Ishikawa (cell line): ENCODE measurements at regions not wholly inside any gene's neighbourhood (a gene's known extent, or its start where the extent isn't known, plus 50 kb on each side); places are given as distances from the start of the nearest gene placed in this dataset.

ENCODE experiments used
- CEBPB ChIP-seq: IDR thresholded peaks from 2 replicates; pipeline ENCODE4 v1.6.1; 2012
- CREB1 ChIP-seq: IDR thresholded peaks from 2 replicates; pipeline ENCODE4 v1.6.1; 2012; ENCODE audit warnings: low read depth
- EGR1 ChIP-seq: IDR thresholded peaks from 2 replicates; pipeline ENCODE4 v1.6.1; 2012
- EP300 ChIP-seq: IDR thresholded peaks from 2 replicates; pipeline ENCODE4 v1.6.1; 2012; ENCODE audit warnings: borderline replicate concordance
- FOXM1 ChIP-seq: IDR thresholded peaks from 2 replicates; pipeline ENCODE4 v1.6.1; 2012; ENCODE audit warnings: low read depth, borderline replicate concordance
- NFIC ChIP-seq: IDR thresholded peaks from 2 replicates; pipeline ENCODE4 v1.6.1; 2012
- RAD21 ChIP-seq: IDR thresholded peaks from 2 replicates; pipeline ENCODE4 v1.6.1; 2012; ENCODE audit warnings: low read depth
- TAF1 ChIP-seq: IDR thresholded peaks from 2 replicates; pipeline ENCODE4 v1.6.1; 2012; ENCODE audit warnings: low read depth, mild to moderate bottlenecking
- TCF12 ChIP-seq: IDR thresholded peaks from 2 replicates; pipeline ENCODE4 v1.6.1; 2012; ENCODE audit warnings: low read depth
- TEAD4 ChIP-seq: IDR thresholded peaks from 2 replicates; pipeline ENCODE4 v1.6.1; 2012
- USF1 ChIP-seq: IDR thresholded peaks from 2 replicates; pipeline ENCODE4 v1.6.1; 2012
- YY1 ChIP-seq: IDR thresholded peaks from 2 replicates; pipeline ENCODE4 v1.6.1; 2012; ENCODE audit warnings: low read depth
- ZBTB7A ChIP-seq: IDR thresholded peaks from 2 replicates; pipeline ENCODE4 v1.6.1; 2012; ENCODE audit warnings: low read depth
- TF ChIP-seq, protein P1 (sequence below): IDR thresholded peaks from 2 replicates; pipeline ENCODE4 v1.6.1; 2012; ENCODE audit warnings: low read depth, mild to moderate bottlenecking
- TF ChIP-seq, protein P2 (sequence below): IDR thresholded peaks from 2 replicates; pipeline ENCODE4 v1.6.1; 2012

DNA sequence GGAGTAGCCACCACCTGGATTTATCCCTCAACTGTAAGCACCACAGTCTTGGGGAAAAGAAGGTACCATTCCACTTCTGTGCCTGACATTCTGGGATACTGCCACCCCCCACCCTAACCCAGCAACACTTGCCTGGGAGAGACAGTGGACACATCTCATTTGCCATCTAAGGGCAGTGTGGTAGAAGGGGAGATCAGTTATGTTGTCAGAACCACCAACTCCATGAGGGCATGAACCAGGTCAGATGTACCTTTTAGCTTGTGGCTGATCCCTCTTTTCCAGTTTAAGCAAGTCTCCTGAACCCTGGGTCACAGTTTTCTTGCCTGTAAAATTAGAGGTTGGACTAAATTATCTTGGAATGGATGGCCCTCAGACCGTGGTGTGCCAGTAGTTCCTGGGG lies 165.5 kb downstream of the SCP2D1 start:
- TF ChIP-seq, protein P1, sequence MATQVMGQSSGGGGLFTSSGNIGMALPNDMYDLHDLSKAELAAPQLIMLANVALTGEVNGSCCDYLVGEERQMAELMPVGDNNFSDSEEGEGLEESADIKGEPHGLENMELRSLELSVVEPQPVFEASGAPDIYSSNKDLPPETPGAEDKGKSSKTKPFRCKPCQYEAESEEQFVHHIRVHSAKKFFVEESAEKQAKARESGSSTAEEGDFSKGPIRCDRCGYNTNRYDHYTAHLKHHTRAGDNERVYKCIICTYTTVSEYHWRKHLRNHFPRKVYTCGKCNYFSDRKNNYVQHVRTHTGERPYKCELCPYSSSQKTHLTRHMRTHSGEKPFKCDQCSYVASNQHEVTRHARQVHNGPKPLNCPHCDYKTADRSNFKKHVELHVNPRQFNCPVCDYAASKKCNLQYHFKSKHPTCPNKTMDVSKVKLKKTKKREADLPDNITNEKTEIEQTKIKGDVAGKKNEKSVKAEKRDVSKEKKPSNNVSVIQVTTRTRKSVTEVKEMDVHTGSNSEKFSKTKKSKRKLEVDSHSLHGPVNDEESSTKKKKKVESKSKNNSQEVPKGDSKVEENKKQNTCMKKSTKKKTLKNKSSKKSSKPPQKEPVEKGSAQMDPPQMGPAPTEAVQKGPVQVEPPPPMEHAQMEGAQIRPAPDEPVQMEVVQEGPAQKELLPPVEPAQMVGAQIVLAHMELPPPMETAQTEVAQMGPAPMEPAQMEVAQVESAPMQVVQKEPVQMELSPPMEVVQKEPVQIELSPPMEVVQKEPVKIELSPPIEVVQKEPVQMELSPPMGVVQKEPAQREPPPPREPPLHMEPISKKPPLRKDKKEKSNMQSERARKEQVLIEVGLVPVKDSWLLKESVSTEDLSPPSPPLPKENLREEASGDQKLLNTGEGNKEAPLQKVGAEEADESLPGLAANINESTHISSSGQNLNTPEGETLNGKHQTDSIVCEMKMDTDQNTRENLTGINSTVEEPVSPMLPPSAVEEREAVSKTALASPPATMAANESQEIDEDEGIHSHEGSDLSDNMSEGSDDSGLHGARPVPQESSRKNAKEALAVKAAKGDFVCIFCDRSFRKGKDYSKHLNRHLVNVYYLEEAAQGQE = no peak
- TF ChIP-seq NFIC = no peak

- TF ChIP-seq ZBTB7A (no peak), RAD21 (no peak), NFIC (no peak), FOXM1 (no peak), TCF12 (no peak), EGR1 (no peak), USF1 (no peak)
- TF ChIP-seq, protein P2, sequence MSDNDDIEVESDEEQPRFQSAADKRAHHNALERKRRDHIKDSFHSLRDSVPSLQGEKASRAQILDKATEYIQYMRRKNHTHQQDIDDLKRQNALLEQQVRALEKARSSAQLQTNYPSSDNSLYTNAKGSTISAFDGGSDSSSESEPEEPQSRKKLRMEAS = no peak
- TF ChIP-seq, protein P1 = no peak
These were observed 168.5 kb downstream of the SCP2D1 start for GRCh38 chr20:18981962-18982539.

DNA sequence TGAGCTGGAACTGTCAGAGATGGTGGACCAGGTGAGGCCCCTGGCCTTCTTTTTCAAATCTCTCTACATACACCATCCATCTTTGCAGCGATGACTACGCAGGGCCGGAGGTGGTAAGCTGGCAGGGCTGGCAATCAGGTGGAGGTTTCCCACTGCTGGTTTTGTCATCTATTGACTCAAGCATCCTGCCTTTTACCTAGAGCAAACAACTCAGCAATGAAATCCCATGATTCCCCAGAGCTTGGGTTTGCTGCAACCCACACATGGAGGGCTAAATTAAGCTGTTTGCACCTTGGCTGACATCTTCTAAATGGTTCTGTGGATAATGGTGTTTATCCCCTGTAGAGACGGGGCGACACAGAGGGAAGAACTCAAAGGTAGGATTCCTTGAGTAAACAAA lies 170.2 kb downstream of the SCP2D1 start:
- TF ChIP-seq, protein P1 = no peak
- no peak for TF ChIP-seq ZBTB7A
- no peak for TF ChIP-seq YY1
- no peak for TF ChIP-seq USF1
- no peak for TF ChIP-seq EGR1
- TF ChIP-seq, protein P2 = no peak

GRCh38 chr20:18984238-18985200 lies 170.9 kb downstream of the SCP2D1 start:
- TF ChIP-seq CEBPB = no peak

- TF ChIP-seq RAD21 = no peak
- TF ChIP-seq EP300 = no peak
- no peak for TF ChIP-seq USF1
- no peak for TF ChIP-seq TEAD4
- TF ChIP-seq, protein P1 = no peak
- TF ChIP-seq, protein P2 = no peak
- no peak for TF ChIP-seq ZBTB7A
- TF ChIP-seq EGR1 = no peak
- TF ChIP-seq CEBPB = no peak
- TF ChIP-seq TCF12 = no peak
- no peak for TF ChIP-seq NFIC
- no peak for TF ChIP-seq FOXM1
- no peak for TF ChIP-seq TAF1
- no peak for TF ChIP-seq CREB1
- no peak for TF ChIP-seq YY1
These were observed 172.0 kb downstream of the SCP2D1 start for GRCh38 chr20:18985551-18985950.
